OCI-LY7 (cell line): ENCODE measurements at regions not wholly inside any gene's neighbourhood (a gene's known extent, or its start where the extent isn't known, plus 50 kb on each side); places are given as distances from the start of the nearest gene placed in this dataset.

Experiments used
- CTCF ChIP-seq: fragments of 200-600 bp; sonication (generic); conservative IDR thresholded peaks from 2 replicates; pipeline ENCODE4 v1.5.1; 2014; ENCODE audit warnings: mild to moderate bottlenecking, antibody characterized with exemption, low read length, moderate library complexity, mixed read lengths
- EZH2phosphoT487 ChIP-seq: fragments of 200-600 bp; sonication (generic); IDR thresholded peaks from 2 replicates; pipeline ENCODE4 v1.6.1; 2018; ENCODE audit warnings: low read depth, borderline replicate concordance, mild to moderate bottlenecking, mixed run types, antibody characterized with exemption, low read length, moderate library complexity, mixed read lengths

- TF ChIP-seq CTCF (no peak), EZH2phosphoT487 (no peak)
Observed at GRCh38 chr14:53828820-53829219, 127.8 kb downstream of the BMP4 start.
